GM23338 (cell line): ENCODE measurements at regions not wholly inside any gene's neighbourhood (a gene's known extent, or its start where the extent isn't known, plus 50 kb on each side); places are given as distances from the start of the nearest gene placed in this dataset.
"Not testable (repeated sequence)": the region's sequence is repeated elsewhere in the genome, so short reads cannot be mapped to it uniquely, and the experiment has no call there.

Experiments
- ATAC-seq: fragments of 200-7000 bp; cut with Tn5 transposase; 3 replicates; pipeline ENCODE4 v1.9.1; 2020
- DNase-seq: peaks from one replicate; pipeline ENCODE4 v3.0.0-alpha.2; 2015; ENCODE audit warnings: low spot score
- H2AFZ ChIP-seq: fragments of 200-600 bp; sonication (generic); 2 replicates; pipeline ENCODE4 v1.8.0; 2016; ENCODE audit warnings: antibody characterized with exemption, mild to moderate bottlenecking, moderate library complexity
- H3F3A ChIP-seq: fragments of 200-600 bp; sonication (generic); replicated peaks from 2 replicates; pipeline ENCODE4 v1.8.0; 2017; ENCODE audit warnings: antibody characterized with exemption, mixed run types, low read depth
- H3K27ac ChIP-seq: fragments of 200-600 bp; sonication (generic); 2 replicates; pipeline ENCODE4 v1.6.1; 2016; ENCODE audit warnings: low read depth
- H3K27me3 ChIP-seq: fragments of 200-600 bp; sonication (generic); 2 replicates; pipeline ENCODE4 v1.8.0; 2016; ENCODE audit warnings: mild to moderate bottlenecking, mixed run types, moderate library complexity; ENCODE audit not compliant: insufficient read depth
- H3K36me3 ChIP-seq: fragments of 200-600 bp; sonication (generic); 2 replicates; pipeline ENCODE4 v1.8.0; 2016; ENCODE audit warnings: mild to moderate bottlenecking; ENCODE audit not compliant: insufficient read depth
- H3K4me1 ChIP-seq: fragments of 200-600 bp; sonication (generic); 2 replicates; pipeline ENCODE4 v1.8.0; 2016; ENCODE audit warnings: mild to moderate bottlenecking, moderate library complexity; ENCODE audit not compliant: insufficient read depth
- H3K4me2 ChIP-seq: fragments of 200-600 bp; sonication (generic); 2 replicates; pipeline ENCODE4 v1.7.1; 2017; ENCODE audit warnings: mixed run types
- H3K4me3 ChIP-seq: fragments of 200-600 bp; sonication (generic); 2 replicates; pipeline ENCODE4 v1.6.1; 2016; ENCODE audit warnings: mixed run types
- H3K79me2 ChIP-seq: fragments of 200-600 bp; sonication (generic); replicated peaks from 2 replicates; pipeline ENCODE4 v1.8.0; 2017; ENCODE audit warnings: mild to moderate bottlenecking; ENCODE audit not compliant: insufficient read depth
- H3K9me2 ChIP-seq: fragments of 200-600 bp; sonication (generic); 2 replicates; pipeline ENCODE4 v1.8.0; 2017; ENCODE audit not compliant: insufficient read depth
- H4K20me1 ChIP-seq: fragments of 200-600 bp; sonication (generic); replicated peaks from 2 replicates; pipeline ENCODE4 v1.8.0; 2017; ENCODE audit warnings: mild to moderate bottlenecking; ENCODE audit not compliant: insufficient read depth
- H3K27ac Mint-ChIP-seq: 2 replicates; pipeline ENCODE4 v1.8.0; 2020; ENCODE audit warnings: inconsistent platforms, mild to moderate bottlenecking, moderate library complexity, mixed read lengths
- H3K27me3 Mint-ChIP-seq: 3 replicates; pipeline ENCODE4 v1.8.0; 2022; ENCODE audit warnings: low read depth, mild to moderate bottlenecking, moderate library complexity, mixed read lengths, inconsistent platforms; ENCODE audit not compliant: insufficient read depth, poor library complexity
- H3K36me3 Mint-ChIP-seq: 3 replicates; pipeline ENCODE4 v1.8.0; 2021; ENCODE audit warnings: low read depth, mild to moderate bottlenecking, inconsistent platforms, moderate library complexity, mixed read lengths
- H3K4me1 Mint-ChIP-seq: 3 replicates; pipeline ENCODE4 v1.8.0; 2020; ENCODE audit warnings: mild to moderate bottlenecking, inconsistent platforms, mixed read lengths
- H3K4me3 Mint-ChIP-seq: 3 replicates; pipeline ENCODE4 v1.8.0; 2021; ENCODE audit warnings: moderate library complexity, mild to moderate bottlenecking, inconsistent platforms, mixed read lengths
- H3K9me3 Mint-ChIP-seq: 3 replicates; pipeline ENCODE4 v1.8.0; 2020; ENCODE audit warnings: moderate library complexity, mild to moderate bottlenecking, inconsistent platforms, mixed read lengths
- CREB1 ChIP-seq: fragments of 250-450 bp; sonication (Bioruptor Pico); IDR thresholded peaks from 2 replicates; pipeline ENCODE4 v1.5.0; 2020; ENCODE audit warnings: low read depth, mild to moderate bottlenecking, moderate library complexity
- JUNB ChIP-seq: IDR thresholded peaks from one replicate; pipeline ENCODE4 v1.6.1; 2016; ENCODE audit warnings: antibody characterized with exemption; ENCODE audit not compliant: unreplicated experiment
- ZNF114 ChIP-seq: fragments of 250-450 bp; sonication (Bioruptor Pico); IDR thresholded peaks from 2 replicates; pipeline ENCODE4 v1.5.0; 2020; ENCODE audit warnings: mild to moderate bottlenecking, moderate library complexity
- ZNF462 ChIP-seq: fragments of 250-450 bp; sonication (Bioruptor Pico); IDR thresholded peaks from 2 replicates; pipeline ENCODE4 v1.5.0; 2020; ENCODE audit warnings: mild to moderate bottlenecking, moderate library complexity
- TF ChIP-seq, protein P1 (sequence below): IDR thresholded peaks from 2 replicates; pipeline ENCODE4 v1.6.1; 2016; ENCODE audit warnings: antibody characterized with exemption

DNA sequence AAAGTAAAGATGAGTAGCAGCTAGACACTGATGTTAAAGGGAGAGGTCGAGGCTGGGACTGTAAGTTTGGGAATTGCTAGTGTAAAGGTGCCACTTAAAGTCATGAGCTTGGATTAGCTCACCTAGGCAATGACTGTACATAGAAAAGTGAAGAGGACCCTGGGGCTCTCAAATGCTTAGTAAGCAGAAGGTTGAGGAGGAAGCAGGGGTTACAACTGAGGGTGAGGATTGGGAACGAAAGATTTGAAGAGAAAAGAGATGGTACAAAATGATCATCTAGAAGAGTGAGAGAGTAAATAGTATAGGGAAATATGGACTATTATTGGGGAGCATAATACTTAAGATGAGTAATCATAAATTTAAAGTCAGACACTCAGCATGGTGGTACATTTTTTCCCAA lies 63.1 kb upstream of the TNFSF4 start (continued):
- TF ChIP-seq ZNF462 (CRISPR knock-in tag) = no peak
- TF ChIP-seq, protein P1, sequence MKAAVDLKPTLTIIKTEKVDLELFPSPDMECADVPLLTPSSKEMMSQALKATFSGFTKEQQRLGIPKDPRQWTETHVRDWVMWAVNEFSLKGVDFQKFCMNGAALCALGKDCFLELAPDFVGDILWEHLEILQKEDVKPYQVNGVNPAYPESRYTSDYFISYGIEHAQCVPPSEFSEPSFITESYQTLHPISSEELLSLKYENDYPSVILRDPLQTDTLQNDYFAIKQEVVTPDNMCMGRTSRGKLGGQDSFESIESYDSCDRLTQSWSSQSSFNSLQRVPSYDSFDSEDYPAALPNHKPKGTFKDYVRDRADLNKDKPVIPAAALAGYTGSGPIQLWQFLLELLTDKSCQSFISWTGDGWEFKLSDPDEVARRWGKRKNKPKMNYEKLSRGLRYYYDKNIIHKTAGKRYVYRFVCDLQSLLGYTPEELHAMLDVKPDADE = no peak
- TF ChIP-seq JUNB = no peak
- no peak for TF ChIP-seq CREB1 (CRISPR knock-in tag)
- TF ChIP-seq ZNF114 = no peak

- H3K36me3 ChIP-seq, ATAC-seq, H2AFZ ChIP-seq, H3K27me3 ChIP-seq, H3K9me2 ChIP-seq, DNase-seq, H3K4me1 ChIP-seq, H3K4me3 Mint-ChIP-seq, H3K27me3 Mint-ChIP-seq, H3F3A ChIP-seq, H3K79me2 ChIP-seq, H3K27ac Mint-ChIP-seq, H3K4me3 ChIP-seq, H3K9me3 Mint-ChIP-seq, H3K27ac ChIP-seq, H4K20me1 ChIP-seq, H3K4me2 ChIP-seq, H3K36me3 Mint-ChIP-seq: not testable (repeated sequence)
- H3K4me1 Mint-ChIP-seq = peaks cover 15% of the 10 kb centered on the region; the same call in 2 of the 3 replicates
These were observed 63.9 kb upstream of the TNFSF4 start for GRCh38 chr1:173271021-173271420.
